Muscle of arm (tissue), 1 donor: ENCODE measurements at regions not wholly inside any gene's neighbourhood (a gene's known extent, or its start where the extent isn't known, plus 50 kb on each side); places are given as distances from the start of the nearest gene placed in this dataset.

Source experiments
- DNase-seq: peaks from one replicate; pipeline ENCODE4 v3.0.0-alpha.2; 2013

DNA sequence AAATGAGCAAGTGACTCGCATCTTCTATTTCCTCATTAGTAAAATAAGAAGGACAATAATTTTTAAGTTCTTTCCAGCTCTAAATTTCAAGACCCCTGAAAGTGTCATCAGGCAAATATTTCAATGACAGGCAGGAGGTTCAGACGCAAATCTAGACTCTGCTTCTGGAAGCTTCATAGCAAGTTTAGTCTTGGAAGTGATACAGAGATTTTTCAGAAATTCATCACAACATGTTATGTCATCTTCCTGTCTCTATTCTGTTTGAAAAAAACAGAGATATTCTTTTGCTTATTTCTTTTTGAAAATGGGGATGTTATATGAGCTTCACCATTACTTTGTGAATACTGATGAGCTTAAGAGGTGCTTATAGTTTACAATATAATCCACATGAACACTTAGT, 74.0 kb downstream of the C3orf85 start:
- no peak for DNase-seq

DNA sequence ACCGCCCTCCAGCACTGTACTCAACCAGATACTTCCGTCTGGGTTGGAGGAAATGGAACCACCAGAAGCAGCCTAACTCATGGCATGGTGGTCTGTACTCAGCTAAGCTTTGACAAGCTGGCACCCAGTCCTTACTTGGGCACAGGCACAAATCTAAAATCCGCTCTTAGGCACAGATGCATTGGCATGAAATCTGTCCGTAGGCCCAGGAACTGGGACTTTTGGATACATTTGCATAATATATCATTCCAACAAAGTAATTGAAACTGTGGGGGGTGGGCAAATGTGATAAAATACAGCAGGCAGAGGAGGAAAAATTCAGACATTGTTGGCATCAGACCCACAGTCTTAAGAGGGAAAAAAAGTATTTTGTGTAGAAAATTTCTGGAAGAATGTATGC, 75.4 kb downstream of the C3orf85 start:
- DNase-seq: no peak

GRCh38 chr3:109213321-109213720, 76.8 kb downstream of the C3orf85 start:
- DNase-seq: no peak

- no peak for DNase-seq
These were observed 87.8 kb downstream of the C3orf85 start for GRCh38 chr3:109224333-109224732.

GRCh38 chr3:109225516-109225915, 89.0 kb downstream of the C3orf85 start:
- DNase-seq: no peak

DNA sequence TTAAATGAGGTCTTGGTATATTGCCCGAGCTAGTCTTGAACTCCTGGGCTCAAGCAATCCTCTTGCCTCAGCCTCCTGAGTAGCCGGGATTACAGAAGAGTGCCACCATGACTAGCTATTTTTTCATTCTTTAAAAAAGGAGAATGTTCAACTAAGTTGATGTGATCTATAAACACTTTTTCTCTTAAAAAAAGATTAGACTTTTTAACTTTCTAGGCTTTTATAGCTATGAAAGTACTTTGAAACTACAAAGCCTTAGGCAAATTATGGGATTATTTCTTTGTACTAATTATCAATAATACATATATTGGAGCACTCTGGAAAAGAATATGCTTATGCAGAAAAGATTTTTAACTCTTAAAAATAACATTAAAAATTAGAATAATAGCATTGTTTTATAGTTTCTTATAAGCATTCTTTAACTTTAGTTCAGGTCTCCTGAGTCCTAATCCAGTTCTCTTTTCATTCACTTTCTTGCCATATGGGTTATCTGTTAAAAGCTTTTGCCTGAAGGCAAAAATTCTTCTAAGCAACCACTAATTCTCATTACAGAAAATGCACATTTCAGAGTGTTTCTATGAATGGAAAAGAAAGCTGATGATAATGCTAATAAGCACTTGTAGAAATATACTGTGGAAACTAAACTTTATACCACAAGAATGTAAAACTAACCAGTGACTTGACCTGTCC, 87.8 kb downstream of the DPPA2 start:
- no peak for DNase-seq

GRCh38 chr3:109229174-109229847, 87.0 kb downstream of the DPPA2 start:
- no peak for DNase-seq

- DNase-seq: no peak
These were observed 82.0 kb downstream of the DPPA2 start for GRCh38 chr3:109234300-109234699.

DNA sequence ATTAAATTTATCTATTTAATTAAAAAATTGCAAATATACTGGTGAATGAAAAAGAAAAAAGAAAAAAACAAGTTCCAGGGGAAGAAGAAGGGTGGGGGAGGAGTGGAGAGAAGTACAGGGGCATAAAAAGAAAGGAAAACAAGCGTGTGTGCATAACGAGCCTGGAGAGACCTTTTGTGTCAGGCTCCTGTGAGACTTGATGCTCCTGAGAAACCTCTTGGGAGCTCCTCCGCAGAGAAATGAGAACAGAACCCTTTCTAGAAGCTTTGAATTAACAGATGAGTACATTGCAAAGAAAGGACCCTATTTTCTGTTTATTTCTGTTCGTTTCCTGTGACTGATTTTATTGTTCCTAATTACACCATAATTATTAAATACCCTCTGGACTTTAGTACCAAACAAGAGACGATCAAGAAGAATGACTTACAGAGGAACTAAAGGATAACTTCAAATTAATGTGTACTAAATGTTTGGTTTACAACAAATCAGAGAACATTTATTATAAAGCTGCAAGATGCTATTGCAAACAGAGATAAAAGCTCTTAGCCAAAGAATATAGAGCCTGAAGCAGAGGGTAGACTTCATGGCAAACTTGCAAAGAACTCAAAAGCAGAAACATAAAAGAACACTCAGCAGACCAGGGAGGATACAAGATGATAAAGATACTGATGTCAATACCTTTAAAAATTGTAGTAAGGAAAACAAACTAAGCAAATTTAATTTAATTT, 74.7 kb downstream of the DPPA2 start:
- no peak for DNase-seq

- DNase-seq: peak; percentile 34
These were observed 74.2 kb downstream of the DPPA2 start for GRCh38 chr3:109242187-109242523.
